IMR-90 (cell line): ENCODE measurements at regions not wholly inside any gene's neighbourhood (a gene's known extent, or its start where the extent isn't known, plus 50 kb on each side); places are given as distances from the start of the nearest gene placed in this dataset.

ENCODE experiments used
- ATAC-seq: fragments of 200-7000 bp; cut with Tn5 transposase; 2 replicates; pipeline ENCODE4 v1.9.1; 2020; ENCODE audit warnings: low read depth, mild to moderate bottlenecking, moderate library complexity
- BruUV-seq: library from RNA; stranded (reverse); fragments of 400-500 nt; replicated peaks from 2 replicates; lab custom pipeline; 2021; lab: Mats Ljungman, UMichigan
- CTCF ChIA-PET: fragments of 300-600 bp; formaldehyde crosslinking; extraction: SDS; loops from one replicate; lab custom pipeline; 2021; ENCODE audit warnings: antibody characterized with exemption; lab: Yijun Ruan, JAX
- POLR2A ChIA-PET: fragments of 300-600 bp; sonication (Branson Sonifier 250); formaldehyde crosslinking; loops from one replicate; lab custom pipeline; 2022; ENCODE audit warnings: antibody characterized with exemption; ENCODE audit not compliant: unreplicated experiment; lab: Charles Lee
- DNase-seq: peaks from one replicate; pipeline ENCODE4 v3.0.0; 2013
- H2AFZ ChIP-seq: replicated peaks from 2 replicates; pipeline ENCODE3; 2013; ENCODE audit warnings: low read length, mild to moderate bottlenecking; ENCODE audit not compliant: poor library complexity
- H2AK5ac ChIP-seq: 2 replicates; pipeline ENCODE4 v1.6.1; 2013; ENCODE audit warnings: low read depth, low read length, inconsistent platforms
- H2AK9ac ChIP-seq: replicated peaks from 2 replicates; pipeline ENCODE3; 2013; ENCODE audit warnings: mild to moderate bottlenecking, low read depth, low read length, moderate library complexity; ENCODE audit not compliant: poor library complexity
- H2BK120ac ChIP-seq: 2 replicates; pipeline ENCODE4 v1.6.1; 2013; ENCODE audit warnings: low read depth, low read length, inconsistent platforms
- H2BK15ac ChIP-seq: 3 replicates; pipeline ENCODE4 v1.6.1; 2013; ENCODE audit warnings: low read depth, low read length, inconsistent platforms
- H2BK20ac ChIP-seq: 2 replicates; pipeline ENCODE4 v1.6.1; 2013; ENCODE audit warnings: low read depth, mild to moderate bottlenecking, inconsistent platforms, low read length, moderate library complexity
- H2BK5ac ChIP-seq: 2 replicates; pipeline ENCODE4 v1.6.1; 2013; ENCODE audit warnings: mild to moderate bottlenecking, low read depth, low read length, inconsistent platforms; ENCODE audit not compliant: poor library complexity, severe bottlenecking
- H3K14ac ChIP-seq: replicated peaks from 2 replicates; pipeline ENCODE4 v1.6.1; 2013; ENCODE audit warnings: low read depth, low read length, inconsistent platforms
- H3K18ac ChIP-seq: 2 replicates; pipeline ENCODE4 v1.6.1; 2013; ENCODE audit warnings: low read depth, low read length, control low read depth
- H3K23ac ChIP-seq: 2 replicates; pipeline ENCODE4 v1.6.1; 2013; ENCODE audit warnings: low read depth, low read length, inconsistent platforms
- H3K27ac ChIP-seq: 2 replicates; pipeline ENCODE4 v1.5.1; 2013; ENCODE audit warnings: mild to moderate bottlenecking, control low read depth, low read length; ENCODE audit not compliant: insufficient read depth
- H3K27me3 ChIP-seq: 2 replicates; pipeline ENCODE4 v1.6.1; 2013; ENCODE audit warnings: low read length; ENCODE audit not compliant: control insufficient read depth, insufficient read depth
- H3K36me3 ChIP-seq: 2 replicates; pipeline ENCODE4 v1.6.1; 2013; ENCODE audit warnings: low read length, mixed read lengths; ENCODE audit not compliant: control insufficient read depth, insufficient read depth
- H3K4ac ChIP-seq: 2 replicates; pipeline ENCODE4 v1.6.1; 2013; ENCODE audit warnings: low read depth, low read length, inconsistent platforms
- H3K4me1 ChIP-seq: 2 replicates; pipeline ENCODE4 v1.6.1; 2013; ENCODE audit warnings: low read length, mixed read lengths; ENCODE audit not compliant: control insufficient read depth, insufficient read depth
- H3K4me2 ChIP-seq: 2 replicates; pipeline ENCODE4 v1.6.1; 2013; ENCODE audit warnings: low read depth, mild to moderate bottlenecking, control low read depth, low read length, moderate library complexity
- H3K4me3 ChIP-seq: 2 replicates; pipeline ENCODE4 v1.5.1; 2013; ENCODE audit warnings: low read depth, mild to moderate bottlenecking, control low read depth, low read length, moderate library complexity; ENCODE audit not compliant: insufficient read depth
- H3K56ac ChIP-seq: 2 replicates; pipeline ENCODE4 v1.6.1; 2013; ENCODE audit warnings: low read length, inconsistent platforms; ENCODE audit not compliant: insufficient read depth; ENCODE audit errors: extremely low read depth
- H3K79me1 ChIP-seq, 2 experiments: 2 replicates each; pipeline ENCODE4 v1.6.1; 2013; ENCODE audit warnings: low read length in 2 of 2, inconsistent platforms in 1 of 2, low read depth in 1 of 2
- H3K9ac ChIP-seq: 2 replicates; pipeline ENCODE4 v1.6.1; 2013; ENCODE audit warnings: low read depth, low read length, control low read depth
- H3K9me1 ChIP-seq: 2 replicates; pipeline ENCODE4 v1.6.1; 2013; ENCODE audit warnings: low read length, inconsistent platforms; ENCODE audit not compliant: insufficient read depth
- H3K9me3 ChIP-seq: 2 replicates; pipeline ENCODE4 v1.6.1; 2013; ENCODE audit warnings: low read length; ENCODE audit not compliant: control insufficient read depth, insufficient read depth
- H4K20me1 ChIP-seq: 2 replicates; pipeline ENCODE4 v1.6.1; 2013; ENCODE audit warnings: low read length, inconsistent platforms; ENCODE audit not compliant: insufficient read depth
- H4K5ac ChIP-seq: 2 replicates; pipeline ENCODE4 v1.6.1; 2013; ENCODE audit warnings: mild to moderate bottlenecking, low read depth, low read length, control low read depth
- H4K8ac ChIP-seq, 2 experiments: 2 replicates each; pipeline ENCODE4 v1.6.1; 2013; ENCODE audit warnings: low read depth in 2 of 2, low read length in 2 of 2, control low read depth in 1 of 2, inconsistent platforms in 1 of 2
- H4K91ac ChIP-seq: 2 replicates; pipeline ENCODE4 v1.6.1; 2013; ENCODE audit warnings: low read depth, low read length, inconsistent platforms; ENCODE audit not compliant: insufficient read depth
- BHLHE40 ChIP-seq: fragments of 150-350 bp; IDR thresholded peaks from 2 replicates; pipeline ENCODE4 v1.6.1; 2016; ENCODE audit warnings: mild to moderate bottlenecking, low read depth, low read length
- WGBS, 2 experiments: methylation state at CpG; one replicate each; pipeline versions ENCODE4 v1.1.5 to v1.1.7; 2013; ENCODE audit warnings: missing lambda C conversion rate in 2 of 2; ENCODE audit not compliant: insufficient read length in 1 of 2; ENCODE audit errors: extremely low coverage in 2 of 2; 5-methylcytosine and 5-hydroxymethylcytosine counted together
- dilution Hi-C: fragments of 300-500 bp; cut with HindIII; formaldehyde crosslinking; loops from one replicate; pipeline ENCODE4 v1.14.3; 2018; ENCODE audit warnings: low sequenced_read_pairs; ENCODE audit not compliant: unreplicated experiment
- in situ Hi-C: fragments of 300-500 bp; cut with MboI; formaldehyde crosslinking; loops from 3 replicates; pipeline ENCODE4 v1.14.3; 2019; ENCODE audit warnings: low sequenced_read_pairs, inconsistent platforms, mixed read lengths
- intact Hi-C: fragments of 100-400 bp; cut with micrococcal nuclease; formaldehyde crosslinking; loops from 2 replicates; pipeline ENCODE4 v1.10.0; 2022

GRCh38 chr22:42326301-42326700 is 55.8 kb upstream of the TCF20 start:
- no peak overlapping the region for H3K23ac ChIP-seq
- H3K56ac ChIP-seq: no peak overlapping the region
- H4K91ac ChIP-seq: no peak overlapping the region
- H3K18ac ChIP-seq: no peak overlapping the region
- dilution Hi-C loops: no loop called here
- ChIA-PET CTCF (no interaction called here), POLR2A (no interaction called here)
- H3K9me3 ChIP-seq: no peaks in the 10 kb centered on the region
- H3K27me3 ChIP-seq: peaks cover 7% of the 10 kb centered on the region; the same call in 1 of the 2 replicates
- H2AK9ac ChIP-seq: no peak overlapping the region
- no peak overlapping the region for H4K5ac ChIP-seq
- H3K36me3 ChIP-seq: no peaks in the 10 kb centered on the region
- WGBS, 2 experiments: 63% methylated on average over 4 of the region's 8 CpGs; no CpG with 5 or more reads in 1 of the 2 experiments
- no peaks in the 10 kb centered on the region for H3K79me1 ChIP-seq
- no peak overlapping the region for H2BK15ac ChIP-seq
- H3K14ac ChIP-seq: no peak overlapping the region
- in situ Hi-C loops: no loop called here
- intact Hi-C loops: no loop called here
- no peak for TF ChIP-seq BHLHE40
- no peak overlapping the region for H2BK20ac ChIP-seq
- H2BK120ac ChIP-seq: no peak overlapping the region
- H2AFZ ChIP-seq: no peak overlapping the region
- H2BK5ac ChIP-seq: no peak overlapping the region
- no peak overlapping the region for H3K4me3 ChIP-seq
- H3K4me2 ChIP-seq: no peak overlapping the region
- ATAC-seq (no peak), DNase-seq (no peak)
- no peak overlapping the region for H2AK5ac ChIP-seq
- H3K4me1 ChIP-seq: no peaks in the 10 kb centered on the region
- BruUV-seq: no TSS peak
- H4K20me1 ChIP-seq: no peaks in the 10 kb centered on the region; the same call in 1 of the 2 replicates
- no peaks in the 10 kb centered on the region for H3K9me1 ChIP-seq
- no peak overlapping the region for H4K8ac ChIP-seq
- H3K9ac ChIP-seq: no peak overlapping the region
- no peak overlapping the region for H3K4ac ChIP-seq
- H3K27ac ChIP-seq: no peak overlapping the region
